SJCRH30 (cell line): ENCODE measurements at regions not wholly inside any gene's neighbourhood (a gene's known extent, or its start where the extent isn't known, plus 50 kb on each side); places are given as distances from the start of the nearest gene placed in this dataset.
A peak's percentile ranks its signal among the peaks of the same experiment; 100 is the strongest.

Experiments used
- DNase-seq, 2 experiments: peaks; one replicate each; pipeline ENCODE4 v3.0.0-alpha.2; 2015 to 2020
- H3K27ac ChIP-seq: fragments of 250-450 bp; sonication (Bioruptor Pico); 2 replicates; pipeline ENCODE4 v1.5.1; 2020; ENCODE audit warnings: mild to moderate bottlenecking, moderate library complexity
- H3K27me3 ChIP-seq: fragments of 250-450 bp; sonication (Bioruptor Pico); 2 replicates; pipeline ENCODE4 v1.5.1; 2020; ENCODE audit warnings: mild to moderate bottlenecking, moderate library complexity
- H3K36me3 ChIP-seq: fragments of 250-450 bp; sonication (Bioruptor Pico); 2 replicates; pipeline ENCODE4 v1.5.1; 2020; ENCODE audit warnings: mild to moderate bottlenecking, moderate library complexity
- H3K4me1 ChIP-seq: fragments of 250-450 bp; sonication (Bioruptor Pico); 2 replicates; pipeline ENCODE4 v1.5.1; 2020; ENCODE audit warnings: mild to moderate bottlenecking, moderate library complexity
- H3K4me3 ChIP-seq: fragments of 250-450 bp; sonication (Bioruptor Pico); 2 replicates; pipeline ENCODE4 v1.5.1; 2020; ENCODE audit warnings: mild to moderate bottlenecking, moderate library complexity
- H3K9me3 ChIP-seq: fragments of 250-450 bp; sonication (Bioruptor Pico); replicated peaks from 2 replicates; pipeline ENCODE4 v1.5.1; 2020; ENCODE audit warnings: mild to moderate bottlenecking, moderate library complexity

- H3K27me3 ChIP-seq: peaks cover 42% of the 10 kb centered on the region
- H3K4me3 ChIP-seq: no peak overlapping the region
- H3K36me3 ChIP-seq: no peaks in the 10 kb centered on the region
- no peaks in the 10 kb centered on the region for H3K4me1 ChIP-seq
- no peak for DNase-seq
- no peak overlapping the region for H3K27ac ChIP-seq
- H3K9me3 ChIP-seq: peaks cover 2% of the 10 kb centered on the region; the same call in 1 of the 2 replicates
Observed at GRCh38 chr20:56928007-56928406, 298.9 kb downstream of the TFAP2C start.

GRCh38 chr20:56929606-56930005, 300.5 kb downstream of the TFAP2C start:
- no peak for DNase-seq
- Histone ChIP-seq H3K27me3 (peaks cover 37% of the 10 kb centered on the region), H3K36me3 (no peaks in the 10 kb centered on the region), H3K4me1 (no peaks in the 10 kb centered on the region), H3K9me3 (peaks cover 3% of the 10 kb centered on the region; the same call in 1 of the 2 replicates), H3K4me3 (no peak overlapping the region), H3K27ac (no peak overlapping the region)

- H3K36me3 ChIP-seq: no peaks in the 10 kb centered on the region
- DNase-seq: no peak
- H3K27ac ChIP-seq: no peak overlapping the region
- no peaks in the 10 kb centered on the region for H3K4me1 ChIP-seq
- H3K9me3 ChIP-seq: peaks cover 3% of the 10 kb centered on the region; the same call in 1 of the 2 replicates
- H3K27me3 ChIP-seq: peaks cover 35% of the 10 kb centered on the region
- no peak overlapping the region for H3K4me3 ChIP-seq
Observed at GRCh38 chr20:56930876-56931275, 301.8 kb downstream of the TFAP2C start.

DNA sequence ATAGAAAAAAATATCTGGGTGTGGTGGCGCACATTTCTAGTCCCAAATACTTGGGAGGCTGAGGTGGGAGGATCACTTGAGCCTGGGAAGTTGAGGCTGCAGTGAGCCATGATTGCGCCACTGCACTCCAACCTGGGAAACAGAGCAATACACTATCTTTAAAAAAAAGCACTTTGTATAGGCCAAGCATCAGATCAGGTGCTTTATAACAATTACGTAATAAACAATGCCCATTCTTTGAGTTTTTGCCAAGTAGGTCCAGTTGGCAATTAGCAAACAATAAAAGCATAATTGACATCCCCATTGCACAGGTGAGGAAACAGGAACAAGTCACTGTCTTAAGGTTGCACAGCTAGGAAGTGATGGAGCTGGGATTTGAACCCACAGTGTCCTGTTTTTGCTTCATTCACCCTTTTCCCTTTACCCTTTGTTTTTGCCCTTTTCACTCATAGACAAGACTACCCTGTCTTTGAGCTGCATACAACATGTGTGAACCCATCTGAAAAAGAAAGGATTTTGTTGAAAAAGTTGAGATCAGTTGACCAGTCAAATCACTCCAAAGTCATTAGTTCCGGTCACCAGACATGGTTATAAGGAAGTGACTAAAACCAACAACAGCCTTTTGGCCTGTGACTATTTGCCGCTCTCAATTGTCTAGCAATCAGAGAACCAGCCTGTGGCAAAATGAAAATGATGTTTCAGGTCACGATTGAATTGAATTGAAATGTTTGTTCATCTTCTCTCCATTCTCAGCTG, 303.6 kb downstream of the TFAP2C start:
- H3K4me3 ChIP-seq: no peak overlapping the region
- H3K27me3 ChIP-seq: peaks cover 31% of the 10 kb centered on the region
- no peak for DNase-seq
- H3K36me3 ChIP-seq: no peaks in the 10 kb centered on the region
- peaks cover 3% of the 10 kb centered on the region; the same call in 1 of the 2 replicates for H3K9me3 ChIP-seq
- H3K4me1 ChIP-seq: no peaks in the 10 kb centered on the region
- no peak overlapping the region for H3K27ac ChIP-seq

DNA sequence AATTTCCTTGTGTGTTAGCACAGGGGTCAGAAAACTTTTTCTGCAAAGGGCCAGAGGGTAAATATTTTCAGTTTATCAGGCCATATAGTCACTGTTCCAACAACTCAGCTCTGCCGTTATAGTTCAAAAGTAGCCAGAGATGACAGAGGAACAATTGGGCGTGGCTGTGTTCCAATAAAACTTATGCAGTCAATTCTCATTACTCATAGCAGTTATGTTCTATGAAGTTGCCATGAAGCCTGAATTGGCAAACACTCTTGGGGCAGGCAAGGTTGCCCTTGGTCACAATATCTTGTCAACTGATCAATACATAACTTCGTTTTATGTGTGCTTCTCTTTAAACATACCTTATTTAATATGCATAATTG, 304.2 kb downstream of the TFAP2C start:
- peaks cover 3% of the 10 kb centered on the region; the same call in 1 of the 2 replicates for H3K9me3 ChIP-seq
- DNase-seq: no peak
- no peak overlapping the region for H3K4me3 ChIP-seq
- H3K4me1 ChIP-seq: no peaks in the 10 kb centered on the region
- H3K27ac ChIP-seq: no peak overlapping the region
- H3K27me3 ChIP-seq: peaks cover 30% of the 10 kb centered on the region
- no peaks in the 10 kb centered on the region for H3K36me3 ChIP-seq

GRCh38 chr20:56934888-56935287, 305.8 kb downstream of the TFAP2C start:
- no peak overlapping the region for H3K4me3 ChIP-seq
- no peaks in the 10 kb centered on the region for H3K36me3 ChIP-seq
- no peaks in the 10 kb centered on the region for H3K4me1 ChIP-seq
- DNase-seq: no peak
- peaks cover 3% of the 10 kb centered on the region; the same call in 1 of the 2 replicates for H3K9me3 ChIP-seq
- no peak overlapping the region for H3K27ac ChIP-seq
- H3K27me3 ChIP-seq: peaks cover 14% of the 10 kb centered on the region

GRCh38 chr20:56940466-56940865, 311.4 kb downstream of the TFAP2C start:
- no peaks in the 10 kb centered on the region for H3K9me3 ChIP-seq
- no peaks in the 10 kb centered on the region for H3K36me3 ChIP-seq
- H3K4me3 ChIP-seq: no peak overlapping the region
- H3K4me1 ChIP-seq: no peaks in the 10 kb centered on the region
- no peak overlapping the region for H3K27ac ChIP-seq
- no peak for DNase-seq
- H3K27me3 ChIP-seq: peaks cover 33% of the 10 kb centered on the region

DNA sequence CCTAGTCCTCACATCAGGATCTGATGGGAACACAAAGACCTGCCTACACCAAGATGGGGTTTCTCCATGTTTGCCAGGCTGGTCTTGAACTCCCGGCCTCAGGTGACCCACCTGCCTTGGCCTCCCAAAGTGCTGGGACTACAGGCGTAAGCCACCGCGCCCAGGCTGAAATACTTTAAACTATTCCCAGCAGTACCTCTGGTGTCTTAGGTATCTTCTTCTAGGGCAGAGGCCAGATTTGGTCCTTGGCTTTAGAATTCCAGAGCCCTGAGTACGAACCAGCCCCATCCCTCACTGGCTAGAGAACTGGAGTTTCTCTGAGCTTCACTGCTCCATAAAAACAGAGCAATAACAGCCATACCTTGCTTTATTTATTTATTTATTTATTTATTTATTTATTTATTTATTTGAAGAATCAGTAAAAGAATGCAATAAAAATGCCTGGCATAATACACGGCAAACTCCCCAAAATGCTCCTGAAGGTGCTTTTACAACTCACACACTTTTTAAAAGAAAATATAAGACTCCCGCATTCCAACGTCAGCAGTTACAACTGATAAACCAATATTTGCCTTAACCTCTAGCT, 312.1 kb downstream of the TFAP2C start:
- H3K27me3 ChIP-seq: peaks cover 36% of the 10 kb centered on the region
- H3K4me3 ChIP-seq: no peak overlapping the region
- H3K36me3 ChIP-seq: no peaks in the 10 kb centered on the region
- no peak for DNase-seq
- H3K9me3 ChIP-seq: no peaks in the 10 kb centered on the region
- no peaks in the 10 kb centered on the region for H3K4me1 ChIP-seq
- no peak overlapping the region for H3K27ac ChIP-seq

DNA sequence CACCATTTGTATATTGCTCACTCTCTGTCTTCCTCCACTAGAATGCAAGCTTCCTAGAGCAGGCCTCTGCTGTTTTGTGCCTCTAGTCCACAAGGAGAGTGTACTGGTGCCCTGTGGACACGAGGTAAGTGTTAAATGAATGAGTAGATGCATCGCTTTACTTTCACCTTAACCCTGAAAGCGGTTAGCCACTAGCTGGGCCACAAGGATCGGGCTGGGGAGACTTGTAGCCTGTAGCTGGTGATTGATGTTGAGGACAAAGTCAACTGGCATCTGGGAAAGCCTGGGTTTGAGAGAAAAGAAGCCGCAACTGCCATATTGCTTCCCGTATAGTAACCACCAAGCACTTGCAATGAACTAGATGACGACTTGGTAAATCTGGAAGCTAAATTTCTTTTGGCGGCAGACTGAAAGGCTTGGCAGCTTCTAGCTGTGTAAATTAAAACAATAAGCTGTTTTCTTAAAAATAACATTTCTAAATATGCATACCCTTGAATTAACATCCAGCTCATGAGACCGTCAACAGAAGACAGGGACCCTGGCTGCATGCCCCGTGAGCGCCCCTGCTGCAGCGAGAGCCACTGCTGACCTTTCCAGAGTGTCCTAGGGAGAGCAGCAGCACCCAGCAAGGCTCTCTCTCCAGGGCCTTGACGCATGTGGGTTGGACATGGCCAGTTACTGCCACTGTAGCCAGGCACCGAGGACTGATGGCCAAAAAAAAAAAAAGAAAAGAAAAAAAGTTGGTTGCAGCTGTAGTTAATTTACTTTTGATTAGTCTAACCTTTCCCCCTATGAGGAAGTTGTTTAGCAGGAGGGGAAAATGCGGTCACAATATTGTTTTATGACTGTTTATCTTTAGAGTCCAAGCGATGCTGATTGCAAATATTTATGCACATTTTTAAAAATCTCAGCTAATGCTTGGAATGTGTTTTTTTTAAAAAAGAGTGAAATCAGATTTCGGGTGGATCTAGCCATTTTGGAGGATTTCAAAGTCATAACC, 315.1 kb downstream of the TFAP2C start:
- DNase-seq: no peak
- H3K36me3 ChIP-seq: no peaks in the 10 kb centered on the region
- no peak overlapping the region for H3K27ac ChIP-seq
- no peaks in the 10 kb centered on the region for H3K4me1 ChIP-seq
- H3K9me3 ChIP-seq: no peaks in the 10 kb centered on the region
- no peak overlapping the region for H3K4me3 ChIP-seq
- H3K27me3 ChIP-seq: peaks cover 53% of the 10 kb centered on the region

GRCh38 chr20:56945057-56945456, 316.0 kb downstream of the TFAP2C start:
- Histone ChIP-seq H3K4me1 (no peaks in the 10 kb centered on the region), H3K27me3 (peaks cover 59% of the 10 kb centered on the region), H3K4me3 (no peak overlapping the region), H3K27ac (no peak overlapping the region), H3K9me3 (no peaks in the 10 kb centered on the region), H3K36me3 (no peaks in the 10 kb centered on the region)
- no peak for DNase-seq

GRCh38 chr20:56945901-56946300, 316.8 kb downstream of the TFAP2C start:
- H3K36me3 ChIP-seq: no peaks in the 10 kb centered on the region
- H3K4me1 ChIP-seq: no peaks in the 10 kb centered on the region
- DNase-seq: no peak
- H3K27ac ChIP-seq: no peak overlapping the region
- peaks cover 58% of the 10 kb centered on the region for H3K27me3 ChIP-seq
- H3K9me3 ChIP-seq: no peaks in the 10 kb centered on the region
- no peak overlapping the region for H3K4me3 ChIP-seq

GRCh38 chr20:56949318-56949717, 317.1 kb downstream of the BMP7 start:
- H3K27me3 ChIP-seq: peaks cover 63% of the 10 kb centered on the region
- no peaks in the 10 kb centered on the region for H3K36me3 ChIP-seq
- H3K4me3 ChIP-seq: no peak overlapping the region
- no peak overlapping the region for H3K27ac ChIP-seq
- no peaks in the 10 kb centered on the region for H3K4me1 ChIP-seq
- DNase-seq: peak in 1 of 2 experiments; percentile 33
- no peaks in the 10 kb centered on the region for H3K9me3 ChIP-seq

GRCh38 chr20:56952258-56953047, 314.0 kb downstream of the BMP7 start:
- no peak for DNase-seq
- H3K9me3 ChIP-seq: no peaks in the 10 kb centered on the region
- no peaks in the 10 kb centered on the region for H3K36me3 ChIP-seq
- H3K4me1 ChIP-seq: peaks cover 3% of the 10 kb centered on the region
- peaks cover 73% of the 10 kb centered on the region for H3K27me3 ChIP-seq
- H3K27ac ChIP-seq: no peak overlapping the region
- H3K4me3 ChIP-seq: no peak overlapping the region

DNA sequence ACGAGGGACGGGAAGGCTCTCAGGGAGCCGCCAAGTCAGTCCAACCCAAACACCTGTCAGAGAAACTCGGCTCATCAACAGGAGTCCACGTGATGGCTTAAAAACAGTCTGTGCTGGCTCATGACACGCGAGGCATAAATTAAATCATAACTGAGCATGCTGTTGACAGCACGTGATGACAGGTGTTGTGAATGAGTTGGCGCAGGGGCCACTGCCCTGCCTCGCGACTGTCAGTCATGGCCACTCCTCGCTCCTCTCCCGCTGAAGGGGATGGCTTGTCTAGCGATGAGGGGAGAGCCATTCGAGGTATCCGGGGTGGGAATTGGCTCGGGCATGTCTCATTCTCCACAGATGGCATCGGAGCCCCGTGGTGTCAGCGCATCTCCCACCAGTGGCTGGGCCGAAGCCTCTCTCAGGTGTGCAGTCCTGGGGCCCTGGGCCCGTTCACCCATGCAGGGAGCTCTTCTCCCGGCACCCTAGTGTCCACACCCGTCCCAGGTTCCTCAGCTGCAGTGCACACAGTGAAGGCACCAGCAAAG, 313.3 kb downstream of the BMP7 start:
- peaks cover 74% of the 10 kb centered on the region for H3K27me3 ChIP-seq
- H3K9me3 ChIP-seq: no peaks in the 10 kb centered on the region
- no peak overlapping the region for H3K4me3 ChIP-seq
- peaks cover 10% of the 10 kb centered on the region for H3K4me1 ChIP-seq
- no peak for DNase-seq
- H3K36me3 ChIP-seq: no peaks in the 10 kb centered on the region
- no peak overlapping the region for H3K27ac ChIP-seq
